Upper lobe of left lung (tissue), 6 donors: ENCODE measurements at regions not wholly inside any gene's neighbourhood (a gene's known extent, or its start where the extent isn't known, plus 50 kb on each side); places are given as distances from the start of the nearest gene placed in this dataset.

Experiments used
- ATAC-seq, 2 donors: fragments of 200-7000 bp; cut with Tn5 transposase; one replicate each; pipeline ENCODE4 v1.9.1; 2022; ENCODE audit warnings: mild to moderate bottlenecking in 2 of 2, moderate library complexity in 2 of 2; ENCODE audit not compliant: low FRiP score in 2 of 2
- DNase-seq, 2 donors: peaks; one replicate each; pipeline ENCODE4 v3.0.0-alpha.2; 2019 to 2020
- H3K27ac ChIP-seq, 4 donors: fragments of 200-600 bp; sonication (generic); one replicate each; pipeline ENCODE4 v1.5.1; 2016 to 2019
- H3K27me3 ChIP-seq, 4 donors: fragments of 200-600 bp; sonication (generic); one replicate each; pipeline ENCODE4 v1.5.1; 2017 to 2019
- H3K36me3 ChIP-seq, 4 donors: fragments of 200-600 bp; sonication (generic); one replicate each; pipeline ENCODE4 v1.5.1; 2016 to 2019
- H3K4me1 ChIP-seq, 4 donors: fragments of 200-600 bp; sonication (generic); one replicate each; pipeline ENCODE4 v1.5.1; 2018 to 2019
- H3K4me3 ChIP-seq, 4 donors: fragments of 200-600 bp; sonication (generic); one replicate each; pipeline ENCODE4 v1.5.1; 2017 to 2019; ENCODE audit warnings: mild to moderate bottlenecking in 2 of 4, moderate library complexity in 1 of 4
- H3K9me3 ChIP-seq, 4 donors: fragments of 200-600 bp; sonication (generic); one replicate each; pipeline ENCODE4 v1.5.1; 2018 to 2019
- CTCF ChIP-seq, 6 experiments: fragments of 450-650 bp in 4 of 6; fragments of 200-600 bp in 2 of 6; sonication (generic) in 2 of 6; IDR thresholded peaks; one replicate each; pipeline ENCODE4 v1.5.1; 2016 to 2019; ENCODE audit warnings: antibody characterized with exemption in 6 of 6
- EP300 ChIP-seq, 4 donors: sonication (generic); formaldehyde crosslinking; IDR thresholded peaks; one replicate each; pipeline ENCODE4 v1.5.1; 2017; ENCODE audit warnings: antibody characterized with exemption in 4 of 4, control low read depth in 2 of 4
- POLR2A ChIP-seq, 4 donors: fragments of 450-650 bp; IDR thresholded peaks; one replicate each; pipeline ENCODE4 v1.5.1; 2016 to 2017; ENCODE audit warnings: antibody characterized with exemption in 4 of 4, mild to moderate bottlenecking in 2 of 4
- POLR2AphosphoS5 ChIP-seq, 2 donors: sonication (generic); formaldehyde crosslinking; IDR thresholded peaks; one replicate each; pipeline ENCODE4 v1.5.1; 2017; ENCODE audit warnings: antibody characterized with exemption in 2 of 2
- WGBS, 2 donors: methylation state at CpG; one replicate each; pipeline ENCODE4 v1.1.5; 2017 to 2018; 5-methylcytosine and 5-hydroxymethylcytosine counted together
- donor health status: DM: no; HTN: no; CAD: no; lungs with moderate emphysema.
- donor health status: DM: no; HTN: yes; CAD: no; lungs with severe emphysema.

- no peaks in the 10 kb centered on the region for H3K27me3 ChIP-seq
- WGBS, 2 donors: 29 to 80% methylated on average over 1 of the region's 1 CpG
- no peaks in the 10 kb centered on the region for H3K36me3 ChIP-seq
- H3K9me3 ChIP-seq: no peaks in the 10 kb centered on the region
- no peak for ATAC-seq
- H3K4me3 ChIP-seq: no peak overlapping the region
- no peaks in the 10 kb centered on the region for H3K4me1 ChIP-seq
- DNase-seq: no peak
- H3K27ac ChIP-seq: no peak overlapping the region
- TF ChIP-seq EP300 (IDR thresholded peaks at IDR 0.05) (no peak), POLR2AphosphoS5 (IDR thresholded peaks at IDR 0.05) (no peak), CTCF (IDR thresholded peaks at IDR 0.05) (no peak), POLR2A (IDR thresholded peaks at IDR 0.05) (no peak)
These were observed 168.4 kb upstream of the CADPS start for GRCh38 chr3:63043631-63044030.

GRCh38 chr3:63046152-63046551 lies 170.9 kb upstream of the CADPS start:
- no peak for TF ChIP-seq EP300 (IDR thresholded peaks at IDR 0.05)
- TF ChIP-seq CTCF (IDR thresholded peaks at IDR 0.05): no peak
- TF ChIP-seq POLR2AphosphoS5 (IDR thresholded peaks at IDR 0.05): no peak
- TF ChIP-seq POLR2A (IDR thresholded peaks at IDR 0.05): no peak
- ATAC-seq (no peak), DNase-seq (no peak)
- Histone ChIP-seq H3K4me1 (no peaks in the 10 kb centered on the region), H3K27ac (no peak overlapping the region), H3K36me3 (no peaks in the 10 kb centered on the region), H3K9me3 (no peaks in the 10 kb centered on the region), H3K27me3 (no peaks in the 10 kb centered on the region), H3K4me3 (no peak overlapping the region)
- 51 to 64% methylated on average over 2 of the region's 2 CpGs for WGBS, 2 donors

GRCh38 chr3:63046580-63046979 lies 171.4 kb upstream of the CADPS start:
- Histone ChIP-seq H3K4me3 (no peak overlapping the region), H3K36me3 (no peaks in the 10 kb centered on the region), H3K27ac (no peak overlapping the region), H3K27me3 (no peaks in the 10 kb centered on the region), H3K4me1 (no peaks in the 10 kb centered on the region), H3K9me3 (no peaks in the 10 kb centered on the region)
- DNase-seq: no peak
- no peak for ATAC-seq
- TF ChIP-seq POLR2AphosphoS5 (IDR thresholded peaks at IDR 0.05) (no peak), POLR2A (IDR thresholded peaks at IDR 0.05) (no peak), EP300 (IDR thresholded peaks at IDR 0.05) (no peak), CTCF (IDR thresholded peaks at IDR 0.05) (no peak)
- WGBS, 2 donors: 73 to 76% methylated on average over 4 of the region's 4 CpGs

- Histone ChIP-seq H3K27me3 (no peaks in the 10 kb centered on the region), H3K36me3 (no peaks in the 10 kb centered on the region), H3K27ac (no peak overlapping the region), H3K9me3 (no peaks in the 10 kb centered on the region), H3K4me3 (no peak overlapping the region), H3K4me1 (no peaks in the 10 kb centered on the region)
- WGBS, 2 donors: 65 to 67% methylated on average over 1 of the region's 1 CpG
- no peak for TF ChIP-seq EP300 (IDR thresholded peaks at IDR 0.05)
- TF ChIP-seq CTCF (IDR thresholded peaks at IDR 0.05): no peak
- no peak for TF ChIP-seq POLR2AphosphoS5 (IDR thresholded peaks at IDR 0.05)
- TF ChIP-seq POLR2A (IDR thresholded peaks at IDR 0.05): no peak
- DNase-seq (no peak), ATAC-seq (no peak)
These were observed 171.9 kb upstream of the CADPS start for GRCh38 chr3:63047068-63047467.
